B cell (primary cell): ENCODE measurements at regions not wholly inside any gene's neighbourhood (a gene's known extent, or its start where the extent isn't known, plus 50 kb on each side); places are given as distances from the start of the nearest gene placed in this dataset.

Source experiments
- EZH2 ChIP-seq: IDR thresholded peaks from 2 replicates; pipeline ENCODE4 v1.6.1; 2012; ENCODE audit warnings: borderline replicate concordance, low read depth, mild to moderate bottlenecking, moderate library complexity, low read length; ENCODE audit not compliant: insufficient read depth, poor library complexity, severe bottlenecking
- TF ChIP-seq, protein P1 (sequence below): fragments of 200-600 bp; IDR thresholded peaks from one replicate; pipeline ENCODE4 v1.8.0; 2022; ENCODE audit warnings: antibody characterized with exemption, mild to moderate bottlenecking

DNA sequence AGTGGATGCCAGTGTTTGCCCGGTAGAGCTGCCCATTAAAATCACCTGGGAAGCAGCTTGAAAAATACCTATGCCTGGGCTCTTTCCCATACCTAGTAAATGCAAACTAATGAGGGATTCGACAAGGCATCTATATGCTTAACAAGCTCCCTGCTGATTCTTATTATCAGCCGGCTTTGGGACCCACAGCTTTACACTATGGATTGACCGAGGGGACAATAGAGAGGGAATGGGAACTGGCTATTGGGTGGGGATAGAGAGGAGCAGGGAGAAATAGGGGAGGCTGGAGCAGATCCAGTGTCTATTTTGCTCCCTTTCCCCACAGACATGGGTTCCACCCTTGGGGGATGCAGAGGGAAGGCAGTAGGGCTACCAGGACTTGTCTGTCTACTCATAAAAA lies 103.1 kb upstream of the TEX13D start:
- TF ChIP-seq, protein P1, sequence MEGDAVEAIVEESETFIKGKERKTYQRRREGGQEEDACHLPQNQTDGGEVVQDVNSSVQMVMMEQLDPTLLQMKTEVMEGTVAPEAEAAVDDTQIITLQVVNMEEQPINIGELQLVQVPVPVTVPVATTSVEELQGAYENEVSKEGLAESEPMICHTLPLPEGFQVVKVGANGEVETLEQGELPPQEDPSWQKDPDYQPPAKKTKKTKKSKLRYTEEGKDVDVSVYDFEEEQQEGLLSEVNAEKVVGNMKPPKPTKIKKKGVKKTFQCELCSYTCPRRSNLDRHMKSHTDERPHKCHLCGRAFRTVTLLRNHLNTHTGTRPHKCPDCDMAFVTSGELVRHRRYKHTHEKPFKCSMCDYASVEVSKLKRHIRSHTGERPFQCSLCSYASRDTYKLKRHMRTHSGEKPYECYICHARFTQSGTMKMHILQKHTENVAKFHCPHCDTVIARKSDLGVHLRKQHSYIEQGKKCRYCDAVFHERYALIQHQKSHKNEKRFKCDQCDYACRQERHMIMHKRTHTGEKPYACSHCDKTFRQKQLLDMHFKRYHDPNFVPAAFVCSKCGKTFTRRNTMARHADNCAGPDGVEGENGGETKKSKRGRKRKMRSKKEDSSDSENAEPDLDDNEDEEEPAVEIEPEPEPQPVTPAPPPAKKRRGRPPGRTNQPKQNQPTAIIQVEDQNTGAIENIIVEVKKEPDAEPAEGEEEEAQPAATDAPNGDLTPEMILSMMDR = no peak
- no peak for TF ChIP-seq EZH2
